NB4 (cell line): ENCODE measurements at regions not wholly inside any gene's neighbourhood (a gene's known extent, or its start where the extent isn't known, plus 50 kb on each side); places are given as distances from the start of the nearest gene placed in this dataset.

Experiments
- MYC ChIP-seq: IDR thresholded peaks from 2 replicates; pipeline ENCODE4 v1.6.1; 2011; ENCODE audit warnings: low read depth, low read length
- POLR2A ChIP-seq: IDR thresholded peaks from 2 replicates; pipeline ENCODE4 v1.6.1; 2011; ENCODE audit warnings: mild to moderate bottlenecking; ENCODE audit not compliant: insufficient read length; ENCODE audit errors: extremely low read depth
- TF ChIP-seq, protein P1 (sequence below): IDR thresholded peaks from one replicate; pipeline ENCODE4 v1.5.1; 2012; ENCODE audit warnings: low read depth, low read length
- TF ChIP-seq, protein P2 (sequence below): IDR thresholded peaks from 2 replicates; pipeline ENCODE4 v1.6.1; 2011; ENCODE audit warnings: low read depth, low read length

DNA sequence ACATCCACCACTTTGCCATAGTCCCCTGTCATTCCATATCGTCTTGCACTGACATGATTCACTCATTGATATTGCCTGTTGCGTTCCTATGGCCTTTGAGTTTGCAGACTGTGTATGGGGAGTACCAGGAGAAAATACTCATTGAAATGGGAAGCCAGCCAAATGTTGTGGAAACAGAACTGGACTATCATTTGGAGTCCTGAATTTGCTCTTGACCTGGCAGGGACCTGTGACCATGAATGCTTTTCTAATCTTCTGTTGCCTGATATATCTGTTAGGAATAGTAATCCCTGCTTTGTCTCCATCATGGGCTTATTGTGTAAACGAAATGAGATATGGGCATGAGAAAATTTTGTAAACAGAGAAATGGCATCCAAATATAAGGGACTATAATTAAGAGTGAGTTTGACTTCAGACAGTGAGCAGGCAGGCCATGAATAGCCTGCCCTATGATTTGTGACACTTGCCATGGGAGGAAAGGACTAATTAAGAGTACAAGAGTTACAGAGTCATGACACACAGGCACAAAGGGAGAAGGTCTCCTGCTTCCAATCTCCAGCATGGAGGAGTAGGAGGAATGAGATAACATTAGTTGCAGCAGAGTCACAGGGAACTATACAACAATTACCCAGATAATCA is 572.9 kb upstream of the SGCD start:
- TF ChIP-seq, protein P1, sequence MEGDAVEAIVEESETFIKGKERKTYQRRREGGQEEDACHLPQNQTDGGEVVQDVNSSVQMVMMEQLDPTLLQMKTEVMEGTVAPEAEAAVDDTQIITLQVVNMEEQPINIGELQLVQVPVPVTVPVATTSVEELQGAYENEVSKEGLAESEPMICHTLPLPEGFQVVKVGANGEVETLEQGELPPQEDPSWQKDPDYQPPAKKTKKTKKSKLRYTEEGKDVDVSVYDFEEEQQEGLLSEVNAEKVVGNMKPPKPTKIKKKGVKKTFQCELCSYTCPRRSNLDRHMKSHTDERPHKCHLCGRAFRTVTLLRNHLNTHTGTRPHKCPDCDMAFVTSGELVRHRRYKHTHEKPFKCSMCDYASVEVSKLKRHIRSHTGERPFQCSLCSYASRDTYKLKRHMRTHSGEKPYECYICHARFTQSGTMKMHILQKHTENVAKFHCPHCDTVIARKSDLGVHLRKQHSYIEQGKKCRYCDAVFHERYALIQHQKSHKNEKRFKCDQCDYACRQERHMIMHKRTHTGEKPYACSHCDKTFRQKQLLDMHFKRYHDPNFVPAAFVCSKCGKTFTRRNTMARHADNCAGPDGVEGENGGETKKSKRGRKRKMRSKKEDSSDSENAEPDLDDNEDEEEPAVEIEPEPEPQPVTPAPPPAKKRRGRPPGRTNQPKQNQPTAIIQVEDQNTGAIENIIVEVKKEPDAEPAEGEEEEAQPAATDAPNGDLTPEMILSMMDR = no peak
- TF ChIP-seq POLR2A = no peak
- TF ChIP-seq, protein P2, sequence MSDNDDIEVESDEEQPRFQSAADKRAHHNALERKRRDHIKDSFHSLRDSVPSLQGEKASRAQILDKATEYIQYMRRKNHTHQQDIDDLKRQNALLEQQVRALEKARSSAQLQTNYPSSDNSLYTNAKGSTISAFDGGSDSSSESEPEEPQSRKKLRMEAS = no peak
- TF ChIP-seq MYC = no peak
